Stimulated activated naive CD4-positive, alpha-beta T cell treated with Interleukin-2 at 50 U/mL for 16 hours (primary cell): ENCODE measurements at regions not wholly inside any gene's neighbourhood (a gene's known extent, or its start where the extent isn't known, plus 50 kb on each side); places are given as distances from the start of the nearest gene placed in this dataset.

Experiments used
- DNase-seq: peaks from one replicate; lab custom pipeline; 2025; lab: John Stamatoyannopoulos, UW

DNA sequence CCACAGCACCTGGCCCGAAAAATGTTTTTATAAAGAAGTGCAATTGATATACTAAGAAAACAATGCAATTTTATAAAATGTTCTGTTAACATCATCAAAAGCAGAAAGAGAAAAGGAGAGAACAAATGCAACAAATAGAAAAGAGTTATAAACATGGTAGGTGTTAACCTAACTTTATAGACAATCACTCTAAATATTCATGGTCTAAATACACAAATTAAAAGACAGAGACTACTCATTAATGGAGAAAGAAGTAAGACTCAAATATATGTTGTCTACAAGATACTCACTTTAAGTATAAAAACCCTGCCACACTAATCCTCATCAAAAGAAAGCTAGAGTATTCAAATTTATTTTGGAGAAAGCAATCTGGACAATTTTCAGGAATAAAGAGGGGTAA lies 425.3 kb upstream of the ANKRD30A start:
- DNase-seq: no peak

DNA sequence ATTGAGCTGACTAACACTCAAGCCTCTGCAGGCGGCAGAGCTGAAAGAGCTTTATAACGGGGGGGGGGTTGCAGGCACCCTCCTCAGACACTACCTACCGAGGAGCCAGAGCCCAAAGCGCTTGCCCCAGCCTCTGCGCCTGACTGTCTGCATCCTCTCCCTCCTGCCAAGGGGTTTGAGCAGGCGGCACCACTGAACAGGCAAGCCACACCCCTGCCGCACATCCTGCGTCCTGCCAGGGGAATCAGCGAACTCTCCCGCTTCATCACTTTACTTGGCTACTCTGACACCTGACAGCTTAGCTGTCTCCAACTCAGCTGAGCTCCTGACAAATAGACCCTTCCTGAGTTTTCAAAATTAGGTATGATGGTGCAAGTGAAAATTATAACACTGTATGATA lies 432.6 kb upstream of the ANKRD30A start:
- no peak for DNase-seq

DNA sequence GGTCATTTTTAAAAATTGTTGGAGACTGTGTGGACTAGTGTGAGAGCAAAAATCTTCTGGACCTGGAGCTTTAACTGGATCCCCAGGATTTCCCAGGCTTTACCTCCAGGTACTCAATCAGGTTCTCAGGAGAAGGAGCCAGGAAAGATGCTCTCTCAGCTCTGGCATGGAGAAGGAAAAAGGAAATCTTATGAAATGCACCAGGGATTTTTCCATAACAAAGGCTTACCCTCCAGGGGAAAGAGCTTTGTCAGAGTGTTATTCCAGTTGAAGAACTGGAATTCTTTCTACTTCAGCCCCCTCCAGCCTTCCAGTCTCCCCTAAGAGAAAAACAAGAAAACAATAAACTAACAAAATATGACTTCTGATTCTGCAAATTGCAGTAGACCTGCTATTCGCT lies 436.7 kb upstream of the ANKRD30A start:
- no peak for DNase-seq

DNA sequence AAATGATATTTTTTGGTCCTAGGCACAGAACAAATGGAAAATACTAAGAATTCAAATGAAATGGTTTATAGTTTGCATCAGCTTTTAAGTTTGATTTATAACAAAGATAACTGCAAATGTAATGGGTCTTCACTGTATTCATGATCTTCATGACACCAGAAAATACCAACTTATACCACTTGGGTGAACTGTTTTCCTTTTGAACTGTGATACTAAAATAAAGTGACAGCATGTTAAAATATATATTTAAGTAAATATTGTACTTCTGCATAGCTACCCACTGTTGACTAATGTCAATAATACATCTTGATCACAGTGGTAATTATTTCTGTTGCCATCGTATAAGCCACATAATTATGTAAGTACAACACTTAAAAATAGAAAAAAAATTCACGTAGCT lies 442.0 kb upstream of the ANKRD30A start:
- DNase-seq: no peak

DNA sequence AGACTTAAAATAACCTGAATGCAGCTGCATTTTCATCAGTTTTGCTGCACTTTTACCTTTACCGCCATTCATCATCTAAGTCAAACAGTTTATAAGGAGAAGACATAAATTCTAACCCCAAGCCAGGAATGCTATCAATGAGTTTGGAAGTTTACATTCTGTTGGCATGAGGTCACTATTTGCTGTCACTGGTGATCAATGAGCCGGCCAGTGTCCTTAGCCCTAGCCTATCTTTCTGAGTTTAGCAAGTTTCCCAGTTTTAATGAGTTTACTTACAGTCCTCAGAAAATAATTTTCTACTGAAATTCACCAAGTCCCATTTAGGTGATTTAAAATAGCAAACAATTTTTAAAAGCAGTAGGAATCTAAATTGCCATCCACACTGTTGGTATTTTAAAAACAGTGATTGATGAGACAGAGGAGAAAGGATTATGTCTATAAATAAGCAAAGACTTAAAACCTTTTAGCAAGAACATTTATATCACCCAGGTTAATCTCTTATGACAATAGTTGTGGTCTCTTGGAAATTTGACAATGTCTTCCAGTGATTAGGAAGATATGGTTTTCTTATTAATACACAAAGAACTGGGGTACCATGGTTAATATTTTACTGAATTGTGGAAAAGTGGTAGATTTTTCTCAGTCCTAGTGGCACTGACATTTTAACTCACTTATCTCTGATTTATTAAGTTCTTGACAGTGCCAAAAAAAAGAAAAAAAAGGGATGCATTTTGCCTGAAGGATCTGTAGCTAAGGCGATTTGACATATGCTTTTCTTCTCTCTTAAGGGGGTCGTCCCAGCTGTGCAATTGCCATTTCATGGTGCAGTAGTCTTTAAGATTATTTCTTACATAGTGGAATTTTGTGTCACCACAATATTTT lies 443.4 kb upstream of the ANKRD30A start:
- no peak for DNase-seq

DNA sequence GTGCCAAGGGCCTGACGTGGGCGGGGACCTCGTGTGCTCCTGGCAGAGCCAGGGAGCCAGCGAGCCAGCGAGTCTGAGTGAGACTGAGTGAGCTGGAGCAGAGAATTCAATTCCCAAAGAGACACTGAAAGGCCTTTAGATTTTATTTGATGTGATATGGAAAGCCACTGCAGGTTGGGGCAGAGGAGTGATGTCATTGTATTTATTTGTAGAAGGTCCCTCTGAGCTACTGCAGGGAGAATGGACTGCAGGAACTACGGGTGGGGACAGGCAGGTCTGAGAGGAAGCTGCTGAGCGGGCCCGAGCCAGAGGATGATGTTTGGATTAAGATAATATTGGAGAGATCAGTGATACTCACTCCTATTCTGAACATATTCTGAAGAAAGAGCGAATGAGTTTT lies 445.8 kb upstream of the ANKRD30A start:
- no peak for DNase-seq

DNA sequence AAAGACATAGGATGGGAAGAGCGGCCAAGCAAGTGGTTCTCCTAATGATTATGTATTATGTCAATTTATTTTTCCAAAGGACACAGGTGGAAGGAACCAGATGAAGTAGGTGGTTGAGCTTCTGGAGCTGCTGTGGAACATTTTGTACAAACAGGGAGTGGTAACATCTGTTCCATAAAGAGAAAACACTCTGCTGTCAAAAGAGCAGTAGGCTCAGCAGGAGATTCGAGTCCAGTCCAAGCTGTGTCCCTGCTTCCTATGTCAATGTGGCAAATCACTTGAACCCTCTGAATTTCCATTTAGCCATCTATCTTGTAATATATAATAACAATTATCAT lies 448.0 kb upstream of the ANKRD30A start:
- DNase-seq: no peak

DNA sequence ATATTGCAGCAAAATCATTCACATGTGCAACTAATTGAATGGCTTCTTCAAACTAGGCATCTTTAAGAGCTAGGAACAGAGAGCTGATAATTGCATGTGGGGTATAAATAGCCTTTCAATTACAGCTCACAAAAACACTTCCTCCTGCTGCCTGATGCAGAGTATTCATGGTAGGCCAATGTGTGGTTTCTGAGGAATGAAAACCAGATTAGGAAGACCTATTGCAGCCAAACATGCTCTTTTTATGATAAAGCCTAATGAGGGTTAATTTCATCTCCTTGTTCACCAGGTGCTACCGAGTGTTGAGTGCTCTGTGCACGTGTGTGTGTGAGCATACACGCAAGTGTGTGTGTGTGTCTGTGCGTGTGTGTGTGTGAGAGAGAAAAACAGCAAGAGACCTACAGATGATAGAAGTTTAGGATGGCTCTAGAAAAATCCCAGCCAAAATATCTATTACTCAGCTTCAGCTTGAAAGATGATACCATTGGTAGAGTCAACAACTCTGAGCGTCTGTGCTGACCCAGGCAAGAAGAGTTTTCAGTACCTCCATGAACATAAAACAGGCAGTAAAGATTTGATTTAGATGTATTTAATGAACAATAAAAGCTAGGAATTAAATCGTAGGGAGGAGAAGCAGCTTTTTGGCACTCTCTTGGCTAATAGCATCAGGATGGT lies 448.5 kb upstream of the ANKRD30A start:
- no peak for DNase-seq

DNA sequence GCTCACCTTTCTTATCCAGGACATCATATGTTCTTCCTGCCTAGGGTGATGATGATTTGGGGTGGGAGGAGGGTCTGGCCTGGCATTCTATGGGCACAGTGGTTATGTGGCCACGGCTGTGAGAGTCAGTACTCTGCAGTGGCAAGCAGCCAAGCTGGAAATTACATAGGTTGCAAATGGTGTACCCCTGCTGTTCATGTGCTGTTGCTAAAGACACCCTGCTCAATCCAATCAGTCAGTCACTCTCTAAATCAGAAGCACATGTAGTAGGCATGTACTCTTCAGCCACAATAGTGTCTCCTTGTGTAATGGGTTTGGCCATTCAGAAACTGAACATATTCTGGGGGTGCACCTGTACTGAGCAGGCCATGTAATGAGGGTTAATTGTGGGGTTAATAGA lies 449.1 kb upstream of the ANKRD30A start:
- no peak for DNase-seq

DNA sequence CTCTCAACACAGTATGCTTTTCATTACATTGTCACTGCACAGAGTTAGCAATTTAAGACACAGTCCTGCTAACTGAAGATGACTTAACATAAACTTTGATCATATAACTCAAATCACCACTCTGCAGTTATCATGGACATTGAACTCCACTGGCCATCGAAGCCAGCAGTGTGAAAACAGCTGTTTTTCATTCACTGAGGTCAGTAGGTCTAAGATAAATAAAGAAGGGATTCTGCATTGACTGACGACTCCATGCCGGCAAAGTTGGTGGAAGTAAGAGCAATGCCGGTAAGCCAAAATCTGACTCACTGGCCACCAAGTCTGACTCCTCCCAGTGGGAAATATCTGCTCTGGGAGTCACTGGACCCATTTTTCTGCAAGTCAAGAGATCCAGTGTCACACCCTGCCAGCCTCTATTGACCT lies 449.9 kb upstream of the ANKRD30A start:
- DNase-seq: no peak

DNA sequence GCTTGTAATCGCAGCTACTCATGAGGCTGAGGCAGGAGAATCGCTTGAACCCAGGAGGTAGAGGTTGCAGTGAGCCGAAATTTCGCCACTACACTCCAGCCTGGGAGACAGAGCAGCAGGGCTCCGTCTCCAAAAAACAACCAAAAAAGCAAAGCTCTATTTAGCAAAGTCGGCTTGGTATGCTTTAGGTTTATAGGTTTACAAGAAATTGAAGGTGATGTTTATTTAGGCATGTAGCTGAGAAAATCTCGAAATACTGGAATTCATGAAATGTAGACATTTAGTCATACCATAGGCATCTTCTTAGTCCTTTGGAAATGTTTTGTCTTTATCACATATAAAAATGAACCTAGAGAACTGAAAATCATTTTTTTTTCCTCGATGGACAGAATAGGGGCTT lies 453.8 kb upstream of the ANKRD30A start:
- no peak for DNase-seq

DNA sequence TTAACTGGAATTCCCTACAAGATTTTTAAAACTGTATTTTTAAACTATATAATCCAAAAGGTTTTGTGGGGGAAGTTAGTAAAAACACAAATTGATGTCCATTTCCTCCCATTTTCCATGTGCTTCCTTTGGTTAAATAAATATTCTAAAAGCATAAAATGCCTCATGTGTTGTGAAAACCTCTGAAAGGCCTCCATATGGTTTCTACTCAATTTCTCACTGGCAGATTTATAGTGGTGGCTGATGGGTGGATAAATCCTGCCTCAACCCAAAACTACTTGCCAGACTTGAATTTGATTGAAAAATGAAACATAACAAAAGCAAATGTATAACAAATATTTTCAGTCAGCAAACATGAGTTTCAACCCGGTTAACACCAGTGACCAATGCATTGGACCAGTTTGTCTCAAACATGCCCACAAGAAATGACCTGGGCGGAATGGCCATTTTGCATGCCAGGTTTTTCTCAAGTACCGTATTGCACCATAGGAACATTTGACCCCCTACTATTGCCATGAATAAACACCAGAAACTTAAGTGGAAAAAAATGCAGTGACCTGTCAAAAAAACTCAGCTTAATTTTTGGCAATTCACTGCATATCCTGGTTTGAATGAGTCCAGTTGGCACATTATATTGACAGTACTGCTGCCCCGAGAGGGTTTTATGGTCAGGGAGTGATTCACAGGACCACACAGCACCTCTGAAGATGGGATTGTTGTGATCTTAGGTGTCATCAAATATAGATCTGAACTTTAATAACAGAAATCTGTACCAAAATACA lies 454.6 kb upstream of the ANKRD30A start:
- no peak for DNase-seq

DNA sequence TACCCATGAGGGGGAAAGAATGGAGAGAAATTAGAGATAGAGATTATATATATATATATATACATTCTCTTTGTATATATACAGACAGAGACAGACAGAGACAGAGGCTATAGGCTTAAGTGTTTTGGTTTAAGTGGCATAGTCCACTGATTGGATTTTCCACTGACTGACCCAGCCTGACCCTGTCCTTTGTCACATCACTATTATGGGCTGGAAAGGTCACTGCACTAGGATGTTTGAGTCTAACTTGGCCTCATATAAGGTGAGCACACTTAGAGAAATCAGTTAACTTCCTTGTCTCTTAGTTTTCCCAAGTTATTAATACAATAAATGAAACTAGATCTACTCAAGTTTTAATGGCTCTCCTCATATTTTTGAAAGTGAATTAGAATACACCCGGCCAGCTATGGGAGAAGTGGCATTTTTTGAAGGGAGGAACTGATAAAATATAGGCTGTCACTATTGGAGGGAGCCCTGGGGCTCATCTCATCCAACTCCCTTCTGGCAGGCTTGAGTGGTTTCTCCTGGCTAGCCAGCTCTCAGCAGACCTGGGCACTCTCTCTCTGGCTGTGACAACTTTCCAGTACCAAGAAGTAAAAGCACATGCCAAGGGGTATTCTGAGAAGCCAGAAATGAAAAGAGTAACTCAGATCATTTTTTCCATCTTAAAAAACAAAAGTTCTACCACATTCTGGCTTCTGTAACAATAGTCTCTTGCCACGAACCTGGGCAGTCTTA lies 455.6 kb upstream of the ANKRD30A start:
- DNase-seq: no peak

DNA sequence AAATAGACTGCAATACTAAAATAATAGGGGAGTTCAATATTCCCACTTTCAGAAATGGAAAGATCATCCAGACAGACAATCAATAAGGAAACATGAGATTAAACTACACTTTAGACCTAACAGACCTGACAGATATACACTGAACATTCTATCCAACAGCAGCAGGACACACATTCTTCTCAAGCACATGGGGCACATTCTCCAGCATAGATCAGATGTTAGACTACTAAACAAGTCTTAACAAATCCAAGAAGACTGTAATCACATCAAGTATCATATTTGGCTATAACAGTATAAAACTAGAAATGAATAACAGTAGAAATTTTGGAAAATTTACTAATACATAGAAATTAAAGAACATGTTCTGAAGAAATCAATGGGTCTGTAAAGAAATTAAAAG lies 458.9 kb upstream of the ANKRD30A start:
- DNase-seq: no peak

DNA sequence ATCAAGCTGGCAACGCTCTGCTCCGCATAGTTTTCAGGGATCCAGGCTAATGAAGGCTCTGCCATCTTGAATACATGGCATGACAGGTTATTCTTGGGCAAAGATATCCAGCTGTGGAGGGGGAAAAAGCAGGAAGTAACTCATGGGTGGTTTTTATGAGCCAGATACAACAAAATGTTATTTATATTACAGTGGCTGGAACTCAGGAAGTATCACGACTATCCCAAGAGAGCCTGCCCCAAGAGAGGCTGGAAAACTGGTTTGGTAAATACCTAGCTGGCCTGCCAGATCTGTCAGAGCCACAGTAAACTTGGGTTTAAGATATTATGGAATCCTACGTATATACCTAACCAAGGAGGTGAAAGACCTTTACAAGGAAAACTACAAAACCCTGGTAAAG lies 462.8 kb upstream of the ANKRD30A start:
- DNase-seq: no peak

DNA sequence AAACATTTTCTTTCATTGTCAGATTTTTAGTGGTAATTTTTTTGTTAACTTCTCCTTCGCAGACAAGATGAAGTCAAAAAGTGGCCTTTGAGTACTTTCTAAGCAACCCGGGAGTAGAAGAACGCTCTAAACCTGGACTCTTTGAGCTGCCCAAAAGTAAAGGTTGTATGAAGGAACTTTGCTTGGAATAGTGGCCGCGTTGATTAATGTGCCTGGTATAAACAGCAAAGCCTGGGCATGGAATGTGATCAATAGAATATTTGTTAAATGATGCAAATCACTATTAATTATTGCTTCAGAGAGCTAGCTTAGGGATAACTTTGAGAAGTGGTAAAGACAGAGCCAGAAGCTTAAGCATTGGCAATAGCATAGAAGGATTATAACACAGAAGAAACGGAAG lies 475.1 kb upstream of the ANKRD30A start:
- no peak for DNase-seq

DNA sequence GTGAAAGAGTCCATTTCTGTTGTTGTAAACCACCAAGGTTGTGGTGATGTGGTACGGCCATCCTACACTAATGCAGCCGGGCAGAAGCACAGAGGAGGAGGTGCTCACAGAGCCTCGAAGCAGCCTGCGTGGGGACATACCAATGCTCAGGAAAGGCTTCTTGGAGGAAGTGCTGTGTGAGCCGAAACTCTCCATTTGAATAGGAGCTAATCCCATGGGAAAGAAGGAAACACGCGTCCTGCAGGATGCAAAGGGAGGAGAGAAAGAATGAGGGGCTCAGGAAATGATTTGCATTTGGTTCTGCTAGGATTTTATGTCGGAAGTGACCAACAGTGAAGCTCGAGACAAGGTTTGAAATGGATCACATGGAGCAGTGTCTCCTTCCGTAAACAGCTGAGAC lies 477.9 kb upstream of the ANKRD30A start:
- DNase-seq: no peak

DNA sequence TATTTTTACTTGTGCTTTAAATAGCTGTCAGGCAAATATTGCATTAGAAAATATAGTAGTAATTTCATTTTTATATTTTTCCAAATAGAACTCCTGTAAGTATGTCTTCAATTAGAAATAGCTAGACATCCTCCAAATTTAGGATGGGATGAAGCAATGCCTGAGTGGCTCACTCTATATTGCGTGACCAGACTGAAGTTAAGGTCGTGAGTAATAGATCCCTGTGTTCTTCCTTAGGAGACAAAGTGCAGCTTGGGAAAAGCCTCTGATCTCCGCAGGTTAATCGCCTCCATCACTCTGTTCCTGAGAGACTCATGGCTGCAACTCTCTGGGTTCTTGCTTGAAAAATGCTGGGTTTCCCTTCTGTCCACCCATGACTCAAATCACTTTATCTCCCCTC lies 484.8 kb upstream of the ANKRD30A start:
- DNase-seq: no peak

DNA sequence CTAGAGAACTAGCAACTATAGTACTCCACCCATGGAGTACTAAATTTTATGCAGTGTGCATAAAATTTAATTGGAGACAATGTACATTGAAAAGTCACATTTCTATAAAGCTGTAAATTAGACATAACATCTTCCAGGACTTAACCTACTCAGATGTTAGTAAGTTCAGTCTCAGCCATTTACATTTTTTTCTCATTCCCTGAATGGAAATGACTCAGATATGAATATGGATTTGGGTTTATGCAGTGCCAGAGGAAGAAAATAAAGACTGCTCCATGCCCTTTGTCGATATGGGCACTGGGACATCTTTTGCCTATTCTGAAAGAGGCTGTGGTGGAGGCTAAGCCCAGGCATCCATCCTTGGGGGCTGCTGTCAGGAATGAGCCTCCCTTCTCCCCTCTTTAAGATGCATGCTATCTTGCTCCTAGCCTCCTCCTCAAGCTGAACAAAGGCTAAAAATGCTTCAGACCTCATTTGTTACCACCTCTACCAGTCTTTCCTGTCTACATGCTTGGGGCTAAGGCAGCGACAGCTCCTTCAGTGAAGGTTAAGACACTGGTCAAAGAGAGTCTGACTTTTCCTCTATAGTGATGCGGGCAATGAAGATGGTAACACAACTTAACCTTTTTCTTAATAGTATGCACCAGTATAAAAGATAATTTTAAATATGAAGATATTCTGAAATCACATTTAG lies 486.8 kb upstream of the ANKRD30A start:
- no peak for DNase-seq

DNA sequence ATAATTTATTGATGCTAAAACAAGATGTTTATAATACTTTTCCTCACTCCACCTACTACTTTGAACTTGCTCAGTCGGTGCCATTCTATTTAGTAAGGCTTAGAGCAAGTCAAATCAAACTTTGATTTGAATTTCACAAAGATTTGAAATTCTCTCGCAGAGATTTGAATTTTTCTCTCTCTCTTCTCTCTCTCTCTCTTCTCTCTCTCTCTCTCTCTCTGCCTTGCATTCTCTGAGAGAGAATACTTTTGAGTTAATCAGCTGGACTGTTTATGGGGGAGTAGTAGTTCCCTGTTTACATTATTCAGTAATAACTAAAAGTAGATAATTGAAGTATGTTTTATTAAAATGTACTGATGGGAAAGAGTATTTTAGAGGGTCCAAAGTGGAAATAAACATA lies 488.5 kb upstream of the ANKRD30A start:
- DNase-seq: no peak

DNA sequence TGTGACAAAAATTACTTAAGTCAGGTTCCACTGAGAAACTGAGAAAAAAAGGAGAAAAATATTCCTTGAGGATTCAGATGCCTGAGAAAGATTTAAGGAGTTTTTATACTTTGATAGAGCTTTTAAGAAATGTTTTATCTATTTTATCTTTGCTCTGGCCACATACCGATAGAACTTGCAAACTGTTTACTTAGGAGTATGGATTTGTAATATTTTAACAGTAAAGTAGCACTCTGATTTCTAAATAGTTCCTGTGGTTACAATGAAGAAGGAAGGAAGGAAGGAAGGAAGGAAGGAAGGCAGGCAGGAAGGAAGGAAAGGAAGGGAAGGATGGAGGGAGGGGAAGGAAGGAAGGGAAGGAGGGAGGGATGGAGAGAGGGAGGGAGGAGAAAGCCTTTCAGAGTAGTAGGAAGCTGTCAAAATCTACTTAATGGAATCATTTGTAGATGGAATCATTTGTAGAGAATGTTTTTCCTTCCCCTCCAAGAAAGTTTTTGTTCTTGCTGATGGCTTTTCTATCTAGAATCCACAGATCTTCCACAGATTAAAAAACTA lies 489.0 kb upstream of the ANKRD30A start:
- DNase-seq: no peak
